Muscle of back (tissue), 3 donors: ENCODE measurements at regions not wholly inside any gene's neighbourhood (a gene's known extent, or its start where the extent isn't known, plus 50 kb on each side); places are given as distances from the start of the nearest gene placed in this dataset.
A peak's percentile ranks its signal among the peaks of the same experiment; 100 is the strongest.
"Not testable (repeated sequence)": the region's sequence is repeated elsewhere in the genome, so short reads cannot be mapped to it uniquely, and the experiment has no call there.

Source experiments
- DNase-seq, 3 donors: peaks; one replicate each; pipeline versions ENCODE4 v3.0.0 to v3.0.0-alpha.2; 2013

- DNase-seq = no peak
Measured at GRCh38 chr6:145538989-145539388, 196.3 kb downstream of the EPM2A start.

- DNase-seq = no peak
Measured at GRCh38 chr6:145539831-145540230, 195.5 kb downstream of the EPM2A start.

GRCh38 chr6:145540741-145541140 lies 194.6 kb downstream of the EPM2A start:
- no peak for DNase-seq

- DNase-seq = peak; percentile 24 to 46 (median 36)
Measured at GRCh38 chr6:145544041-145544440, 191.3 kb downstream of the EPM2A start.

GRCh38 chr6:145544514-145544913 lies 190.8 kb downstream of the EPM2A start:
- no peak for DNase-seq

GRCh38 chr6:145546265-145546664 lies 189.1 kb downstream of the EPM2A start:
- DNase-seq = no peak

GRCh38 chr6:145547594-145548335 lies 187.6 kb downstream of the EPM2A start:
- DNase-seq = peak; percentile 31 to 80 (median 56)

- DNase-seq = no peak
Measured at GRCh38 chr6:145548933-145549648, 186.2 kb downstream of the EPM2A start.

GRCh38 chr6:145551164-145551563 lies 184.2 kb downstream of the EPM2A start:
- DNase-seq = no peak

- no peak for DNase-seq
Measured at GRCh38 chr6:145555084-145555483, 180.2 kb downstream of the EPM2A start.

GRCh38 chr6:145557474-145557873 lies 177.8 kb downstream of the EPM2A start:
- DNase-seq = no peak

- DNase-seq = no peak
Measured at GRCh38 chr6:145559836-145560235, 175.5 kb downstream of the EPM2A start.

- DNase-seq = no peak
Measured at GRCh38 chr6:145561095-145562072, 173.9 kb downstream of the EPM2A start.

GRCh38 chr6:145562771-145563615 lies 172.3 kb downstream of the EPM2A start:
- DNase-seq = no peak

- DNase-seq = no peak
Measured at GRCh38 chr6:145564553-145564952, 170.8 kb downstream of the EPM2A start.

- DNase-seq = no peak
Measured at GRCh38 chr6:145567684-145568252, 167.6 kb downstream of the EPM2A start.

- no peak for DNase-seq
Measured at GRCh38 chr6:145569140-145569539, 166.2 kb downstream of the EPM2A start.

GRCh38 chr6:145570336-145570735 lies 165.0 kb downstream of the EPM2A start:
- DNase-seq = not testable (repeated sequence)

GRCh38 chr6:145574269-145574668 lies 161.1 kb downstream of the EPM2A start:
- DNase-seq = not testable (repeated sequence)
